ENCODE measurements at regions not wholly inside any gene's neighbourhood (a gene's known extent, or its start where the extent isn't known, plus 50 kb on each side); places are given as distances from the start of the nearest gene placed in this dataset.

DNA sequence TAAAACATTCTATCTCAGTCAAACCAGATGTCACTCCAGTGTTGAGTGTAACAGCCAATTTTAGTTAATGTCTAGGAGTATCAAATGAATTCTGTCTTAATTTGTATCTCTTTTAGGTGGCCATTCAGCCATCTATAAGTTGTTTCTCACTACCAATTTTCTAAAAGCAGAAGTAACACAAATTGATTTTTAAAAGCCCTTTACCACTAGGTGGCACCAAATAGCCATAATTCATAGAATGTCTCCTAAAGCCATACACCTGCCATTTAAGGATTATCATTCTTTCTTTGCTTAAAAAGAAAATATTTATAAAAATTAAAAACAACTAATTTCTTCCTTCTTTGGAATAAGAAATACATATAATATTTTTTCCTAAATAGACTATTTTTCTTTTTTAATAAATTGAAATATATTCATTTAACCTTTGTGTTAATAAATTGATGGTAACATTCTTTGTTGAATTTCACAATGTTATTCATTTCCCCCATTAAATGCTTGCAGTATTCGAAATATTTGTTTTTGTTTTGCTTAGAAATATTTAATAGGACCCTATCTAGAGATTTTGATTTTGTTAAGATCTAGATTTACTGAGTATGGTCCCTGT, 107.8 kb upstream of the PPP1R3A start:
- H3K9me3 Mint-ChIP-seq (ENCODE audit: low read depth) = peaks cover 2% of the 10 kb centered on the region
- DNase-seq (ENCODE audit: low spot score) = no peak
- H3K4me1 Mint-ChIP-seq (ENCODE audit: low read depth) = peaks cover 5% of the 10 kb centered on the region
- H3K36me3 Mint-ChIP-seq (ENCODE audit: low read depth) = no peaks in the 10 kb centered on the region
- H3K27ac Mint-ChIP-seq (ENCODE audit: unreplicated experiment) = no peak overlapping the region
- no peak overlapping the region for H3K4me3 Mint-ChIP-seq (ENCODE audit: unreplicated experiment)
- H3K27me3 Mint-ChIP-seq (ENCODE audit: low read depth) = no peaks in the 10 kb centered on the region
- TF ChIP-seq, protein P1, sequence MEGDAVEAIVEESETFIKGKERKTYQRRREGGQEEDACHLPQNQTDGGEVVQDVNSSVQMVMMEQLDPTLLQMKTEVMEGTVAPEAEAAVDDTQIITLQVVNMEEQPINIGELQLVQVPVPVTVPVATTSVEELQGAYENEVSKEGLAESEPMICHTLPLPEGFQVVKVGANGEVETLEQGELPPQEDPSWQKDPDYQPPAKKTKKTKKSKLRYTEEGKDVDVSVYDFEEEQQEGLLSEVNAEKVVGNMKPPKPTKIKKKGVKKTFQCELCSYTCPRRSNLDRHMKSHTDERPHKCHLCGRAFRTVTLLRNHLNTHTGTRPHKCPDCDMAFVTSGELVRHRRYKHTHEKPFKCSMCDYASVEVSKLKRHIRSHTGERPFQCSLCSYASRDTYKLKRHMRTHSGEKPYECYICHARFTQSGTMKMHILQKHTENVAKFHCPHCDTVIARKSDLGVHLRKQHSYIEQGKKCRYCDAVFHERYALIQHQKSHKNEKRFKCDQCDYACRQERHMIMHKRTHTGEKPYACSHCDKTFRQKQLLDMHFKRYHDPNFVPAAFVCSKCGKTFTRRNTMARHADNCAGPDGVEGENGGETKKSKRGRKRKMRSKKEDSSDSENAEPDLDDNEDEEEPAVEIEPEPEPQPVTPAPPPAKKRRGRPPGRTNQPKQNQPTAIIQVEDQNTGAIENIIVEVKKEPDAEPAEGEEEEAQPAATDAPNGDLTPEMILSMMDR (IDR thresholded peaks at IDR 0.05) = peak; percentile 94

DNA sequence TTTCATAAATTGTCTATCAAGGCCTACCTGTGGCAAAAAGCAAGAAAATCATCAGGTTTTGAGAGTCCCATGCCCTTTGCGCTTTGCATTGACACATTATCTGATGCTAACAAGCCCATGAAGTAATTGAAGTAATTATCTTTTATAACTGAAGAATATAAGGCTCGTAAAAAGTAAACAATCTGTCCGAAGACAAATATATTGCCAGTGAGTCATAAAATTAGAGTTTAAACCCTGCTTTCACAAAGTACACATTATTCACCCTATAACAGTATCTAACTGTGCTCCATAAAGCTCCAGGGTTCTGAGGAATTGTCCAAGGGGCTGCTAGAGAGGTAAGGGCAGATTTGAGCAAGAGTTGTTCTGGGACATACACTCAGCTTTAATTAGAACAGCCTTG, 102.3 kb upstream of the PPP1R3A start:
- no peak overlapping the region for H3K4me3 Mint-ChIP-seq (ENCODE audit: unreplicated experiment)
- H3K27ac Mint-ChIP-seq (ENCODE audit: unreplicated experiment) = no peak overlapping the region
- H3K27me3 Mint-ChIP-seq (ENCODE audit: low read depth) = no peaks in the 10 kb centered on the region
- peaks cover 2% of the 10 kb centered on the region for H3K9me3 Mint-ChIP-seq (ENCODE audit: low read depth)
- H3K36me3 Mint-ChIP-seq (ENCODE audit: low read depth) = no peaks in the 10 kb centered on the region
- TF ChIP-seq, protein P1 (IDR thresholded peaks at IDR 0.05) = no peak
- peaks cover 16% of the 10 kb centered on the region for H3K4me1 Mint-ChIP-seq (ENCODE audit: low read depth)
- no peak for DNase-seq (ENCODE audit: low spot score)

DNA sequence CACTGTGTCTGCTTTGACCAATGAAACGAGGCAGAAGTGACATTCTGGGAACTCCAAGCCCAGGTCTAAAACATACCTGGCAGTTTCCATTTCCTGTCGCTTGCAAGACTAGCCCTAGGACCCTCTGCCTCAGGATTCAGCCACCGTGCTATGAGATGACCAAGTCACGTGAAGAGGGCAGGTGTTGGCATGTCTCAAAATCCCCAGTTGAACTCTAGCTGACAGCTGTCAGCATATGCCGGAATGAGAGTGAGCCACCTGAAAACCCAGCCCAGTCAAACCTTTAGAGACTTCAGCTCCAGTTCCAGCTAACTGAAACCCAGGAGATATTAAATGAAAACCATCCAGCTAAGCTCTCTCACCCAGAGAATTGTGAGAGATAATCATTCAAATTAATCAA, 89.9 kb upstream of the PPP1R3A start:
- peaks cover 29% of the 10 kb centered on the region for H3K4me1 Mint-ChIP-seq (ENCODE audit: low read depth)
- no peak overlapping the region for H3K4me3 Mint-ChIP-seq (ENCODE audit: unreplicated experiment)
- H3K36me3 Mint-ChIP-seq (ENCODE audit: low read depth) = peaks cover 5% of the 10 kb centered on the region
- peaks cover 22% of the 10 kb centered on the region for H3K9me3 Mint-ChIP-seq (ENCODE audit: low read depth)
- no peak overlapping the region for H3K27ac Mint-ChIP-seq (ENCODE audit: unreplicated experiment)
- H3K27me3 Mint-ChIP-seq (ENCODE audit: low read depth) = no peaks in the 10 kb centered on the region
- no peak for DNase-seq (ENCODE audit: low spot score)
- TF ChIP-seq, protein P1 (IDR thresholded peaks at IDR 0.05) = no peak

DNA sequence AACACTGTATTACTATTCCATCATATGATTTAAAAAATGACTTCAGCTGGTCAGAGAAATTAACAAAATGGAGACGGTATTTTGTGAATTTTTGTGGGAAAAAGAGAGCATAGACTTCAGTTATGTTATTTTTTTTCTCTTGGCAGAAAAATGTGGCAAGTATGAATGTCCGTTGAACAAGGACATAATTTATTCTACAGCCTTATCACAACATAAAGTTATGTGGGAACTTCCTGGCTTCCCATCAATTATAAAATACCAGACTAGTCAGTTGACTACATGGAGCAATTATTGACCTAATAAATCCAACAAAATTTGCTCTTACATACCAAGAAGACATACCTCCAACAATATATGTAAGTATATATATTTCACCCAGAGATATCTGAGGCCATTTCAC, 88.6 kb upstream of the PPP1R3A start:
- Mint-ChIP-seq H3K4me3 (ENCODE audit: unreplicated experiment) (no peak overlapping the region), H3K36me3 (ENCODE audit: low read depth) (peaks cover 16% of the 10 kb centered on the region), H3K4me1 (ENCODE audit: low read depth) (peaks cover 27% of the 10 kb centered on the region), H3K27ac (ENCODE audit: unreplicated experiment) (peak overlapping the region; percentile 93), H3K27me3 (ENCODE audit: low read depth) (no peaks in the 10 kb centered on the region), H3K9me3 (ENCODE audit: low read depth) (peaks cover 30% of the 10 kb centered on the region)
- TF ChIP-seq, protein P1 (IDR thresholded peaks at IDR 0.05) = no peak
- no peak for DNase-seq (ENCODE audit: low spot score)

DNA sequence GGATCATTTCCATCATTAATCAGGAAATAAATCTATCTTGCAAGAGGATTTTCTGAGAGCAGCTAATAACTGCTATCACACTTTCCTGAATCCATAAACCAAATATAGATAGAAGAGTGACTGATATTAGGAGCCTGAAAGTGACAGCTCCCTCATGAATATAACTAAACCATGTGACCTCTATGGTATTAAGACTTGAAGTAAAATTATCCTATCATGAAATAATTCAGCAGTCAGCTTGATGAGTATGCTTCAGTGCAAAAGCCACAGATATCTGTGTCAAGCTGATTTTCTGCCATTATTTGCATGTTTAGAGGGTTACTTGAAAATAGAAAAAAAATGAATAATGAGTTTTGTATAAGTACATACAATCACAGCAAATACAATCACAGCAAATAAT, 80.1 kb upstream of the PPP1R3A start:
- TF ChIP-seq, protein P1 (IDR thresholded peaks at IDR 0.05) = no peak

More for the DNA sequence above, 80.1 kb upstream of the PPP1R3A start:
- Mint-ChIP-seq H3K4me1 (ENCODE audit: low read depth) (no peaks in the 10 kb centered on the region), H3K27ac (ENCODE audit: unreplicated experiment) (no peak overlapping the region), H3K36me3 (ENCODE audit: low read depth) (peaks cover 29% of the 10 kb centered on the region), H3K27me3 (ENCODE audit: low read depth) (no peaks in the 10 kb centered on the region), H3K9me3 (ENCODE audit: low read depth) (peaks cover 45% of the 10 kb centered on the region), H3K4me3 (ENCODE audit: unreplicated experiment) (no peak overlapping the region)
- DNase-seq (ENCODE audit: low spot score) = no peak

All from chondrocyte (in vitro differentiated cells).